HepG2 (cell line): ENCODE measurements at regions not wholly inside any gene's neighbourhood (a gene's known extent, or its start where the extent isn't known, plus 50 kb on each side); places are given as distances from the start of the nearest gene placed in this dataset.

ENCODE experiments used
- ARID5B ChIP-seq: IDR thresholded peaks from 2 replicates; pipeline ENCODE4 v1.4.0; 2020; ENCODE audit warnings: mild to moderate bottlenecking, missing genetic modification reagents
- EHMT2 ChIP-seq: fragments of 200-600 bp; sonication (generic); IDR thresholded peaks from 2 replicates; pipeline ENCODE4 v1.7.0; 2017; ENCODE audit warnings: antibody characterized with exemption, low read depth, low read length, borderline replicate concordance
- ERF ChIP-seq: IDR thresholded peaks from 2 replicates; pipeline ENCODE4 v1.6.1; 2018; ENCODE audit warnings: missing biosample characterization, missing genetic modification reagents
- FOXA3 ChIP-seq: IDR thresholded peaks from 2 replicates; pipeline ENCODE4 v1.6.1; 2016; ENCODE audit warnings: missing genetic modification reagents, missing compliant biosample characterization
- KDM2A ChIP-seq: sonication (generic); formaldehyde crosslinking; IDR thresholded peaks from 2 replicates; pipeline ENCODE4 v1.4.0; 2020; ENCODE audit warnings: low read depth, missing genetic modification reagents, borderline replicate concordance
- MBNL3 ChIP-seq: fragments of 250-450 bp; sonication (Bioruptor Pico); conservative IDR thresholded peaks from 2 replicates; pipeline ENCODE4 v1.8.0; 2022; ENCODE audit warnings: mild to moderate bottlenecking, inconsistent platforms
- MED13 ChIP-seq: sonication (generic); formaldehyde crosslinking; IDR thresholded peaks from 2 replicates; pipeline ENCODE4 v1.5.0; 2020; ENCODE audit warnings: missing genetic modification reagents
- MEF2D ChIP-seq: sonication (generic); formaldehyde crosslinking; IDR thresholded peaks from 2 replicates; pipeline ENCODE4 v1.5.1; 2020; ENCODE audit warnings: mild to moderate bottlenecking, missing genetic modification reagents
- PAXIP1 ChIP-seq: sonication (generic); formaldehyde crosslinking; conservative IDR thresholded peaks from 2 replicates; pipeline ENCODE4 v1.4.0; 2020; ENCODE audit warnings: mild to moderate bottlenecking, missing genetic modification reagents, moderate library complexity
- PPARG ChIP-seq: conservative IDR thresholded peaks from 2 replicates; pipeline ENCODE4 v1.6.1; 2016; ENCODE audit warnings: missing biosample characterization, missing genetic modification reagents
- RARG ChIP-seq: sonication (generic); formaldehyde crosslinking; IDR thresholded peaks from 2 replicates; pipeline ENCODE4 v1.4.0; 2020; ENCODE audit warnings: low read depth, mild to moderate bottlenecking, missing genetic modification reagents
- RXRB ChIP-seq: IDR thresholded peaks from 2 replicates; pipeline ENCODE4 v1.6.1; 2016; ENCODE audit warnings: borderline replicate concordance, missing genetic modification reagents, missing compliant biosample characterization
- SALL1 ChIP-seq: sonication (generic); formaldehyde crosslinking; IDR thresholded peaks from 2 replicates; pipeline ENCODE4 v1.8.0; 2022; ENCODE audit warnings: mild to moderate bottlenecking, missing genetic modification reagents
- SPEN ChIP-seq: sonication (generic); formaldehyde crosslinking; IDR thresholded peaks from 2 replicates; pipeline ENCODE4 v1.5.1; 2020; ENCODE audit warnings: low read depth, mild to moderate bottlenecking, missing genetic modification reagents
- ZBTB46 ChIP-seq: sonication (generic); formaldehyde crosslinking; IDR thresholded peaks from 2 replicates; pipeline ENCODE4 v1.4.0; 2020; ENCODE audit warnings: mild to moderate bottlenecking, missing genetic modification reagents, borderline replicate concordance
- ZIK1 ChIP-seq: sonication (generic); formaldehyde crosslinking; IDR thresholded peaks from 2 replicates; pipeline ENCODE4 v1.5.0; 2020; ENCODE audit warnings: mild to moderate bottlenecking, low read depth, missing genetic modification reagents, borderline replicate concordance
- ZNF234 ChIP-seq: sonication (generic); formaldehyde crosslinking; conservative IDR thresholded peaks from 2 replicates; pipeline ENCODE4 v1.5.1; 2020; ENCODE audit warnings: mild to moderate bottlenecking, missing genetic modification reagents
- ZNF362 ChIP-seq: sonication (generic); formaldehyde crosslinking; IDR thresholded peaks from 2 replicates; pipeline ENCODE4 v1.4.0; 2020; ENCODE audit warnings: missing genetic modification reagents, mild to moderate bottlenecking, borderline replicate concordance
- ZNF7 ChIP-seq: IDR thresholded peaks from 2 replicates; pipeline ENCODE4 v1.6.1; 2016; ENCODE audit warnings: missing biosample characterization, missing genetic modification reagents
- ZNF780A ChIP-seq: sonication (generic); formaldehyde crosslinking; IDR thresholded peaks from 2 replicates; pipeline ENCODE4 v1.8.0; 2022; ENCODE audit warnings: mild to moderate bottlenecking, missing genetic modification reagents, moderate library complexity

- TF ChIP-seq SPEN (CRISPR knock-in tag) (no peak), ZBTB46 (CRISPR knock-in tag) (no peak), ZNF234 (no peak), ZNF7 (CRISPR knock-in tag) (no peak), ARID5B (CRISPR knock-in tag) (peak; percentile 16; the same call in 1 of the 2 replicates), PPARG (CRISPR knock-in tag) (peak; percentile 54; the same call in 1 of the 2 replicates), FOXA3 (CRISPR knock-in tag) (peak; percentile 51; the same call in 1 of the 2 replicates), MBNL3 (CRISPR knock-in tag) (no peak), KDM2A (no peak), EHMT2 (no peak), RXRB (CRISPR knock-in tag) (peak; percentile 47; the same call in 1 of the 2 replicates), RARG (CRISPR knock-in tag) (no peak), ZNF780A (CRISPR knock-in tag) (no peak), ERF (CRISPR knock-in tag) (no peak), MEF2D (CRISPR knock-in tag) (no peak), MED13 (no peak), ZIK1 (CRISPR knock-in tag) (no peak), ZNF362 (CRISPR knock-in tag) (peak; percentile 94), PAXIP1 (CRISPR knock-in tag) (0 out of 2 replicates have a peak, but pooled peaks have one; percentile 20), SALL1 (CRISPR knock-in tag) (peak; percentile 29; the same call in 1 of the 2 replicates)
Observed at GRCh38 chr1:10848109-10848684, 51.8 kb upstream of the CASZ1 start (continued).
